GM21717 (cell line): ENCODE measurements at regions not wholly inside any gene's neighbourhood (a gene's known extent, or its start where the extent isn't known, plus 50 kb on each side); places are given as distances from the start of the nearest gene placed in this dataset.
"Not testable (repeated sequence)": the region's sequence is repeated elsewhere in the genome, so short reads cannot be mapped to it uniquely, and the experiment has no call there.

Experiments
- ATAC-seq: cut with Tn5 transposase; IDR thresholded peaks from one replicate; pipeline ENCODE4 v1.9.1; 2021; ENCODE audit warnings: mild to moderate bottlenecking, moderate library complexity; ENCODE audit not compliant: unreplicated experiment

GRCh38 chr14:82029038-82029437 lies 495.4 kb upstream of the SEL1L start:
- no peak for ATAC-seq

- no peak for ATAC-seq
These were observed 501.7 kb upstream of the SEL1L start for GRCh38 chr14:82035397-82035796.

GRCh38 chr14:82038066-82038465 lies 504.4 kb upstream of the SEL1L start:
- ATAC-seq = not testable (repeated sequence)

GRCh38 chr14:82045339-82045738 lies 511.7 kb upstream of the SEL1L start:
- no peak for ATAC-seq

GRCh38 chr14:82046512-82047226 lies 513.0 kb upstream of the SEL1L start:
- no peak for ATAC-seq

- no peak for ATAC-seq
These were observed 514.3 kb upstream of the SEL1L start for GRCh38 chr14:82047777-82048470.

GRCh38 chr14:82052778-82053177 lies 519.1 kb upstream of the SEL1L start:
- no peak for ATAC-seq

- ATAC-seq = no peak
These were observed 522.0 kb upstream of the SEL1L start for GRCh38 chr14:82055515-82056115.

GRCh38 chr14:82060219-82060618 lies 526.6 kb upstream of the SEL1L start:
- ATAC-seq = no peak

GRCh38 chr14:82067221-82067875 lies 533.7 kb upstream of the SEL1L start:
- ATAC-seq = no peak

GRCh38 chr14:82070040-82070439 lies 536.4 kb upstream of the SEL1L start:
- no peak for ATAC-seq

- no peak for ATAC-seq
These were observed 537.1 kb upstream of the SEL1L start for GRCh38 chr14:82070753-82071152.

- ATAC-seq = no peak
These were observed 539.9 kb upstream of the SEL1L start for GRCh38 chr14:82073547-82073946.

- ATAC-seq = no peak
These were observed 541.9 kb upstream of the SEL1L start for GRCh38 chr14:82075566-82075965.

- no peak for ATAC-seq
These were observed 545.9 kb upstream of the SEL1L start for GRCh38 chr14:82079553-82079952.

- ATAC-seq = no peak
These were observed 546.7 kb upstream of the SEL1L start for GRCh38 chr14:82080370-82080769.

- no peak for ATAC-seq
These were observed 551.2 kb upstream of the SEL1L start for GRCh38 chr14:82084813-82085212.

- no peak for ATAC-seq
These were observed 557.4 kb upstream of the SEL1L start for GRCh38 chr14:82091097-82091496.

GRCh38 chr14:82094829-82095345 lies 561.2 kb upstream of the SEL1L start:
- no peak for ATAC-seq

- no peak for ATAC-seq
These were observed 570.4 kb upstream of the SEL1L start for GRCh38 chr14:82104013-82104412.

- no peak for ATAC-seq
These were observed 578.7 kb upstream of the SEL1L start for GRCh38 chr14:82112210-82112839.
